HEK293 (cell line): ENCODE measurements at regions not wholly inside any gene's neighbourhood (a gene's known extent, or its start where the extent isn't known, plus 50 kb on each side); places are given as distances from the start of the nearest gene placed in this dataset.

ENCODE experiments used
- CTCF ChIA-PET: fragments of 350-600 bp; formaldehyde crosslinking; extraction: SDS; loops from one replicate; lab custom pipeline; 2021; ENCODE audit warnings: antibody characterized with exemption; lab: Yijun Ruan, JAX
- POLR2A ChIA-PET: fragments of 300-600 bp; formaldehyde crosslinking; extraction: SDS; loops from one replicate; lab custom pipeline; 2020; ENCODE audit warnings: antibody characterized with exemption, inconsistent platforms; lab: Yijun Ruan, JAX
- H3K27ac ChIP-seq: fragments of 200-500 bp; sonication (Bioruptor generic); 2 replicates; pipeline ENCODE4 v1.5.1; 2014; ENCODE audit warnings: low read depth, low read length, control low read depth, inconsistent platforms; ENCODE audit errors: extremely low read depth
- H3K36me3 ChIP-seq, 2 experiments: fragments of 200-500 bp in 1 of 2; sonication (Bioruptor generic) in 1 of 2; 1 replicate in 1 of 2; 2 replicates in 1 of 2; pipeline ENCODE4 v1.5.1; 2014 to 2017; ENCODE audit warnings: inconsistent platforms in 2 of 2, low read length in 2 of 2; ENCODE audit not compliant: control insufficient read depth in 2 of 2, insufficient read depth in 1 of 2
- H3K4me1 ChIP-seq: fragments of 200-500 bp; sonication (Bioruptor generic); 2 replicates; pipeline ENCODE4 v1.5.1; 2014; ENCODE audit warnings: mild to moderate bottlenecking, low read length, inconsistent platforms; ENCODE audit not compliant: control insufficient read depth, insufficient read depth
- H3K4me3 ChIP-seq: 2 replicates; pipeline ENCODE4 v1.5.1; 2011; ENCODE audit warnings: low read depth, mild to moderate bottlenecking, control low read depth, low read length, moderate library complexity
- H3K9me3 ChIP-seq: fragments of 200-500 bp; sonication (Bioruptor generic); 2 replicates; pipeline ENCODE4 v1.5.1; 2014; ENCODE audit warnings: low read depth, low read length, inconsistent platforms; ENCODE audit not compliant: control insufficient read depth, insufficient read depth
- OVOL3 ChIP-seq: fragments of 450-650 bp; formaldehyde crosslinking; IDR thresholded peaks from 2 replicates; pipeline ENCODE4 v1.5.1; 2016; ENCODE audit warnings: missing biosample characterization, missing genetic modification characterization
- SETDB1 ChIP-seq: IDR thresholded peaks from one replicate; pipeline ENCODE4 v1.6.1; 2017; ENCODE audit warnings: mild to moderate bottlenecking, low read length, moderate library complexity, mixed read lengths; ENCODE audit not compliant: insufficient read length
- SP7 ChIP-seq: fragments of 450-650 bp; formaldehyde crosslinking; IDR thresholded peaks from 2 replicates; pipeline ENCODE4 v1.5.1; 2016; ENCODE audit warnings: missing biosample characterization, missing genetic modification characterization
- WT1 ChIP-seq: fragments of 450-650 bp; formaldehyde crosslinking; IDR thresholded peaks from 2 replicates; pipeline ENCODE4 v1.5.1; 2016; ENCODE audit warnings: missing biosample characterization, missing genetic modification characterization
- YY2 ChIP-seq: fragments of 450-650 bp; formaldehyde crosslinking; IDR thresholded peaks from 2 replicates; pipeline ENCODE4 v1.5.1; 2016; ENCODE audit warnings: missing biosample characterization, missing genetic modification characterization
- ZBTB1 ChIP-seq: fragments of 450-650 bp; formaldehyde crosslinking; IDR thresholded peaks from 2 replicates; pipeline ENCODE4 v1.5.1; 2016; ENCODE audit warnings: missing biosample characterization, missing genetic modification characterization
- ZBTB17 ChIP-seq: fragments of 450-650 bp; formaldehyde crosslinking; IDR thresholded peaks from 2 replicates; pipeline ENCODE4 v1.5.1; 2016; ENCODE audit warnings: missing biosample characterization, missing genetic modification characterization
- ZBTB7A ChIP-seq: fragments of 450-650 bp; formaldehyde crosslinking; IDR thresholded peaks from 2 replicates; pipeline ENCODE4 v1.5.1; 2016; ENCODE audit warnings: low read depth, missing biosample characterization, missing genetic modification characterization
- ZFP41 ChIP-seq: fragments of 450-650 bp; formaldehyde crosslinking; IDR thresholded peaks from 2 replicates; pipeline ENCODE4 v1.5.1; 2016; ENCODE audit warnings: missing biosample characterization, missing genetic modification characterization, borderline replicate concordance
- ZNF138 ChIP-seq: fragments of 450-650 bp; formaldehyde crosslinking; IDR thresholded peaks from 2 replicates; pipeline ENCODE4 v1.5.1; 2016; ENCODE audit warnings: missing biosample characterization, missing genetic modification characterization, borderline replicate concordance
- ZNF157 ChIP-seq: fragments of 450-650 bp; formaldehyde crosslinking; IDR thresholded peaks from 2 replicates; pipeline ENCODE4 v1.5.1; 2016; ENCODE audit warnings: missing biosample characterization, missing genetic modification characterization
- ZNF16 ChIP-seq: fragments of 450-650 bp; formaldehyde crosslinking; IDR thresholded peaks from 2 replicates; pipeline ENCODE4 v1.5.1; 2016; ENCODE audit warnings: low read depth, missing biosample characterization, missing genetic modification characterization
- ZNF473 ChIP-seq: fragments of 450-650 bp; formaldehyde crosslinking; IDR thresholded peaks from 2 replicates; pipeline ENCODE4 v1.5.1; 2017; ENCODE audit warnings: missing biosample characterization, missing genetic modification characterization
- ZNF514 ChIP-seq: fragments of 450-650 bp; formaldehyde crosslinking; IDR thresholded peaks from 2 replicates; pipeline ENCODE4 v1.5.1; 2016; ENCODE audit warnings: missing biosample characterization, missing genetic modification characterization
- ZNF561 ChIP-seq: fragments of 450-650 bp; IDR thresholded peaks from 2 replicates; pipeline ENCODE4 v1.5.1; 2018; ENCODE audit warnings: missing biosample characterization, missing genetic modification characterization, borderline replicate concordance
- ZNF624 ChIP-seq: fragments of 450-650 bp; formaldehyde crosslinking; IDR thresholded peaks from 2 replicates; pipeline ENCODE4 v1.5.1; 2017; ENCODE audit warnings: missing biosample characterization, missing genetic modification characterization
- ZNF747 ChIP-seq: fragments of 450-650 bp; formaldehyde crosslinking; IDR thresholded peaks from 2 replicates; pipeline ENCODE4 v1.5.1; 2016; ENCODE audit warnings: missing biosample characterization, missing genetic modification characterization
- ZNF76 ChIP-seq: fragments of 450-650 bp; formaldehyde crosslinking; IDR thresholded peaks from 2 replicates; pipeline ENCODE4; 2016; ENCODE audit warnings: low read depth, missing biosample characterization, missing genetic modification characterization, borderline replicate concordance
- ZNF776 ChIP-seq: fragments of 450-650 bp; formaldehyde crosslinking; IDR thresholded peaks from 2 replicates; pipeline ENCODE4 v1.5.0; 2017; ENCODE audit warnings: missing biosample characterization, missing genetic modification characterization, borderline replicate concordance
- TF ChIP-seq, protein P1 (sequence below): fragments of 450-650 bp; formaldehyde crosslinking; IDR thresholded peaks from 2 replicates; pipeline ENCODE4 v1.5.1; 2016; ENCODE audit warnings: missing biosample characterization, missing genetic modification characterization
- TF ChIP-seq, protein P2 (sequence below): fragments of 450-650 bp; formaldehyde crosslinking; optimal IDR thresholded peaks from 2 replicates; pipeline ENCODE3; 2016; ENCODE audit warnings: missing biosample characterization, mild to moderate bottlenecking, missing genetic modification characterization
- TF ChIP-seq, protein P3 (sequence below): fragments of 450-650 bp; formaldehyde crosslinking; IDR thresholded peaks from 2 replicates; pipeline ENCODE4 v1.5.1; 2016; ENCODE audit warnings: missing biosample characterization, missing genetic modification characterization, borderline replicate concordance
- TF ChIP-seq, protein P4 (sequence below): fragments of 450-650 bp; formaldehyde crosslinking; IDR thresholded peaks from 2 replicates; pipeline ENCODE4 v1.5.1; 2016; ENCODE audit warnings: missing biosample characterization, missing genetic modification characterization

DNA sequence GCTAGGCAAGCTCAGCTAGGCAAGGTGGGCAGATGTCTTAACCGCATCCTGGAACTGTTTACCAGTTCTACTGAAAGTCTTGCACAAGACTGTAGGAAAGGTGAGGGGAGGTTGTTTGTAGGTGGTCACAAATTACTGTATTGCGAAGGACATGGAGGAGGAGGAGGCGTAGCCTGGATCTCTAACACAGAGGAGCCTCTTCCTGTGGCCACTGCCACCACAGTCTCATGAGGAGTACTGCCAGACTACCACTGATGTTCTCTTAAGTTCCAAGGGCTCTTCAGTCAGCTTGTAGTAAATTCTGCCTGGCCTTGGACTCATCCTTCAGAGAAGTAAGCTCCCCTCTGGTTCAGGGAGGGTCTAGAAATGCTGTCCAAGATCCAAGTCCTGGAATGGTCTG is 258.6 kb downstream of the FAT4 start:
- no peak overlapping the region for H3K27ac ChIP-seq
- POLR2A ChIA-PET, result no interaction called here
- TF ChIP-seq, protein P1, sequence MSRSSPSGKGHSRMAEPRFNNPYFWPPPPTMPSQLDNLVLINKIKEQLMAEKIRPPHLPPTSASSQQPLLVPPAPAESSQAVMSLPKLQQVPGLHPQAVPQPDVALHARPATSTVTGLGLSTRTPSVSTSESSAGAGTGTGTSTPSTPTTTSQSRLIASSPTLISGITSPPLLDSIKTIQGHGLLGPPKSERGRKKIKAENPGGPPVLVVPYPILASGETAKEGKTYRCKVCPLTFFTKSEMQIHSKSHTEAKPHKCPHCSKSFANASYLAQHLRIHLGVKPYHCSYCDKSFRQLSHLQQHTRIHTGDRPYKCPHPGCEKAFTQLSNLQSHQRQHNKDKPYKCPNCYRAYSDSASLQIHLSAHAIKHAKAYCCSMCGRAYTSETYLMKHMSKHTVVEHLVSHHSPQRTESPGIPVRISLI, result no peak
- TF ChIP-seq ZNF514 (tag by site-specific recombination) (no peak), SETDB1 (no peak), ZNF747 (tag by site-specific recombination) (no peak)
- no peaks in the 10 kb centered on the region for H3K36me3 ChIP-seq
- CTCF ChIA-PET, result no interaction called here
- H3K9me3 ChIP-seq, result no peaks in the 10 kb centered on the region
- no peak overlapping the region for H3K4me3 ChIP-seq
- no peaks in the 10 kb centered on the region for H3K4me1 ChIP-seq

DNA sequence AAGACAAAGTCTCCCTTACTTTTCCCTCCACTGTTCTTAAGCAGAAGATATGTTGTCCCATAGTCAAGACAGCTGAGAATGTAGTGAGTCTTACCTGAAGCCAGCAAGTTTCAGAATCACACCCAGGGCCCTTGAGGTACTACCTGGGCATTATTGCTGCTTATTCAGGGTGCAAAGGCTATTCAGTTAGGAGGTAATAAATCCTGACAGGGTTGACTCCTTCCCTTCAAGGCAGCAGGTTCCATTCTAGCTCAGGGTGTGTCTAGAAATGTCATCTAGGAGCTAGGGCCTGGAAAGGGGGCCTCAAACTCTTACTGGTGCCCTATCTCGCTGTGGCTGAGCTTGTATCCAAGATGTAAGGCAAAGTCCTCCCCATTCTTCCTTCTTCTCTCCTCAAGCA is 259.0 kb downstream of the FAT4 start:
- Histone ChIP-seq H3K4me1 (no peaks in the 10 kb centered on the region), H3K36me3 (no peaks in the 10 kb centered on the region), H3K4me3 (no peak overlapping the region), H3K9me3 (no peaks in the 10 kb centered on the region), H3K27ac (no peak overlapping the region)
- POLR2A ChIA-PET, result no interaction called here
- TF ChIP-seq ZNF157 (tag by site-specific recombination), result no peak
- no peak for TF ChIP-seq OVOL3 (tag by site-specific recombination)
- no peak for TF ChIP-seq WT1 (tag by site-specific recombination)
- TF ChIP-seq ZNF76 (tag by site-specific recombination), result no peak
- TF ChIP-seq SP7 (tag by site-specific recombination), result no peak
- TF ChIP-seq ZNF473 (tag by site-specific recombination), result no peak
- no peak for TF ChIP-seq ZBTB7A (tag by site-specific recombination)
- no peak for TF ChIP-seq ZNF138 (tag by site-specific recombination)
- TF ChIP-seq, protein P2, sequence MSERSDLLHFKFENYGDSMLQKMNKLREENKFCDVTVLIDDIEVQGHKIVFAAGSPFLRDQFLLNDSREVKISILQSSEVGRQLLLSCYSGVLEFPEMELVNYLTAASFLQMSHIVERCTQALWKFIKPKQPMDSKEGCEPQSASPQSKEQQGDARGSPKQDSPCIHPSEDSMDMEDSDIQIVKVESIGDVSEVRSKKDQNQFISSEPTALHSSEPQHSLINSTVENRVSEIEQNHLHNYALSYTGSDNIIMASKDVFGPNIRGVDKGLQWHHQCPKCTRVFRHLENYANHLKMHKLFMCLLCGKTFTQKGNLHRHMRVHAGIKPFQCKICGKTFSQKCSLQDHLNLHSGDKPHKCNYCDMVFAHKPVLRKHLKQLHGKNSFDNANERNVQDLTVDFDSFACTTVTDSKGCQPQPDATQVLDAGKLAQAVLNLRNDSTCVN (tag by site-specific recombination), result no peak
- TF ChIP-seq, protein P3, sequence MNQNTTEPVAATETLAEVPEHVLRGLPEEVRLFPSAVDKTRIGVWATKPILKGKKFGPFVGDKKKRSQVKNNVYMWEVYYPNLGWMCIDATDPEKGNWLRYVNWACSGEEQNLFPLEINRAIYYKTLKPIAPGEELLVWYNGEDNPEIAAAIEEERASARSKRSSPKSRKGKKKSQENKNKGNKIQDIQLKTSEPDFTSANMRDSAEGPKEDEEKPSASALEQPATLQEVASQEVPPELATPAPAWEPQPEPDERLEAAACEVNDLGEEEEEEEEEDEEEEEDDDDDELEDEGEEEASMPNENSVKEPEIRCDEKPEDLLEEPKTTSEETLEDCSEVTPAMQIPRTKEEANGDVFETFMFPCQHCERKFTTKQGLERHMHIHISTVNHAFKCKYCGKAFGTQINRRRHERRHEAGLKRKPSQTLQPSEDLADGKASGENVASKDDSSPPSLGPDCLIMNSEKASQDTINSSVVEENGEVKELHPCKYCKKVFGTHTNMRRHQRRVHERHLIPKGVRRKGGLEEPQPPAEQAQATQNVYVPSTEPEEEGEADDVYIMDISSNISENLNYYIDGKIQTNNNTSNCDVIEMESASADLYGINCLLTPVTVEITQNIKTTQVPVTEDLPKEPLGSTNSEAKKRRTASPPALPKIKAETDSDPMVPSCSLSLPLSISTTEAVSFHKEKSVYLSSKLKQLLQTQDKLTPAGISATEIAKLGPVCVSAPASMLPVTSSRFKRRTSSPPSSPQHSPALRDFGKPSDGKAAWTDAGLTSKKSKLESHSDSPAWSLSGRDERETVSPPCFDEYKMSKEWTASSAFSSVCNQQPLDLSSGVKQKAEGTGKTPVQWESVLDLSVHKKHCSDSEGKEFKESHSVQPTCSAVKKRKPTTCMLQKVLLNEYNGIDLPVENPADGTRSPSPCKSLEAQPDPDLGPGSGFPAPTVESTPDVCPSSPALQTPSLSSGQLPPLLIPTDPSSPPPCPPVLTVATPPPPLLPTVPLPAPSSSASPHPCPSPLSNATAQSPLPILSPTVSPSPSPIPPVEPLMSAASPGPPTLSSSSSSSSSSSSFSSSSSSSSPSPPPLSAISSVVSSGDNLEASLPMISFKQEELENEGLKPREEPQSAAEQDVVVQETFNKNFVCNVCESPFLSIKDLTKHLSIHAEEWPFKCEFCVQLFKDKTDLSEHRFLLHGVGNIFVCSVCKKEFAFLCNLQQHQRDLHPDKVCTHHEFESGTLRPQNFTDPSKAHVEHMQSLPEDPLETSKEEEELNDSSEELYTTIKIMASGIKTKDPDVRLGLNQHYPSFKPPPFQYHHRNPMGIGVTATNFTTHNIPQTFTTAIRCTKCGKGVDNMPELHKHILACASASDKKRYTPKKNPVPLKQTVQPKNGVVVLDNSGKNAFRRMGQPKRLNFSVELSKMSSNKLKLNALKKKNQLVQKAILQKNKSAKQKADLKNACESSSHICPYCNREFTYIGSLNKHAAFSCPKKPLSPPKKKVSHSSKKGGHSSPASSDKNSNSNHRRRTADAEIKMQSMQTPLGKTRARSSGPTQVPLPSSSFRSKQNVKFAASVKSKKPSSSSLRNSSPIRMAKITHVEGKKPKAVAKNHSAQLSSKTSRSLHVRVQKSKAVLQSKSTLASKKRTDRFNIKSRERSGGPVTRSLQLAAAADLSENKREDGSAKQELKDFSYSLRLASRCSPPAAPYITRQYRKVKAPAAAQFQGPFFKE, result no peak
- CTCF ChIA-PET, result no interaction called here

DNA sequence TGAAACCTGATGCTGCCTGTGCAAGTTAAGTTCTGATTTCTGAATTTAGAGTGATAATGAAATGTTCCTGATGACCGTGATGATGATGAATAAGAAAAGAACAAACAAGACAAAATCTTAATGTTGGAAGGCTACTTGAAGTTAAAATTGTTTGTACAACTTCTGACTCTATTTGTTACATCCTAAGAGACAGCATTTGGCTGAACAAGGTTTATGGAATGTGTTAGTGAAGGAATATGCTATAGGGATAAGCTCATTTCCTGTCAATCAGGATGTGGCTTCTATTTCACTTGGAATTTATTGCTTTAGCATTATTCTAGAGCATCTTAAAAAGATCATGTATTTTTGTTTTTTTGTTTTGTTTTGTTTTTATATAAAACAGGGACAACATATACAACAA is 267.5 kb downstream of the FAT4 start:
- no peaks in the 10 kb centered on the region for H3K9me3 ChIP-seq
- no peak overlapping the region for H3K27ac ChIP-seq
- no peaks in the 10 kb centered on the region for H3K4me1 ChIP-seq
- POLR2A ChIA-PET, result interaction anchor here (1.5 kb wide), 1 partner anchor 268 kb away, joined by 3 read pairs; the partner anchor contains the start of gene FAT4
- H3K36me3 ChIP-seq, result no peaks in the 10 kb centered on the region
- CTCF ChIA-PET, result no interaction called here
- no peak overlapping the region for H3K4me3 ChIP-seq
- TF ChIP-seq ZBTB1 (no peak), ZBTB17 (tag by site-specific recombination) (no peak), ZFP41 (no peak), YY2 (no peak), ZNF16 (tag by site-specific recombination) (no peak), ZNF561 (tag by site-specific recombination) (no peak), ZNF624 (tag by site-specific recombination) (no peak), ZNF776 (no peak)
- TF ChIP-seq, protein P4, sequence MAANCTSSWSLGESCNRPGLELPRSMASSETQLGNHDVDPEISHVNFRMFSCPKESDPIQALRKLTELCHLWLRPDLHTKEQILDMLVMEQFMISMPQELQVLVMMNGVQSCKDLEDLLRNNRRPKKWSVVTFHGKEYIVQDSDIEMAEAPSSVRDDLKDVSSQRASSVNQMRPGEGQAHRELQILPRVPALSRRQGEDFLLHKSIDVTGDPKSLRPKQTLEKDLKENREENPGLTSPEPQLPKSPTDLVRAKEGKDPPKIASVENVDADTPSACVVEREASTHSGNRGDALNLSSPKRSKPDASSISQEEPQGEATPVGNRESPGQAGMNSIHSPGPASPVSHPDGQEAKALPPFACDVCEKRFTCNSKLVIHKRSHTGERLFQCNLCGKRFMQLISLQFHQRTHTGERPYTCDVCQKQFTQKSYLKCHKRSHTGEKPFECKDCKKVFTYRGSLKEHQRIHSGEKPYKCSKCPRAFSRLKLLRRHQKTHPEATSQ (tag by site-specific recombination), result no peak
